NB4 (cell line): ENCODE measurements at regions not wholly inside any gene's neighbourhood (a gene's known extent, or its start where the extent isn't known, plus 50 kb on each side); places are given as distances from the start of the nearest gene placed in this dataset.

ENCODE experiments used
- CTCF ChIP-seq: IDR thresholded peaks from one replicate; pipeline ENCODE4 v1.5.1; 2012; ENCODE audit warnings: low read depth, low read length
- MAX ChIP-seq: IDR thresholded peaks from 2 replicates; pipeline ENCODE4 v1.6.1; 2011; ENCODE audit warnings: low read depth, low read length
- MYC ChIP-seq: IDR thresholded peaks from 2 replicates; pipeline ENCODE4 v1.6.1; 2011; ENCODE audit warnings: low read depth, low read length
- POLR2A ChIP-seq: IDR thresholded peaks from 2 replicates; pipeline ENCODE4 v1.6.1; 2011; ENCODE audit warnings: mild to moderate bottlenecking; ENCODE audit not compliant: insufficient read length; ENCODE audit errors: extremely low read depth

- no peak for TF ChIP-seq CTCF
- TF ChIP-seq MAX = no peak
- TF ChIP-seq POLR2A = no peak
- no peak for TF ChIP-seq MYC
Observed at GRCh38 chr18:27793013-27793785, 383.7 kb downstream of the CDH2 start.
